ENCODE measurements at regions not wholly inside any gene's neighbourhood (a gene's known extent, or its start where the extent isn't known, plus 50 kb on each side); places are given as distances from the start of the nearest gene placed in this dataset.
"Not testable (repeated sequence)": the region's sequence is repeated elsewhere in the genome, so short reads cannot be mapped to it uniquely, and the experiment has no call there.

DNA sequence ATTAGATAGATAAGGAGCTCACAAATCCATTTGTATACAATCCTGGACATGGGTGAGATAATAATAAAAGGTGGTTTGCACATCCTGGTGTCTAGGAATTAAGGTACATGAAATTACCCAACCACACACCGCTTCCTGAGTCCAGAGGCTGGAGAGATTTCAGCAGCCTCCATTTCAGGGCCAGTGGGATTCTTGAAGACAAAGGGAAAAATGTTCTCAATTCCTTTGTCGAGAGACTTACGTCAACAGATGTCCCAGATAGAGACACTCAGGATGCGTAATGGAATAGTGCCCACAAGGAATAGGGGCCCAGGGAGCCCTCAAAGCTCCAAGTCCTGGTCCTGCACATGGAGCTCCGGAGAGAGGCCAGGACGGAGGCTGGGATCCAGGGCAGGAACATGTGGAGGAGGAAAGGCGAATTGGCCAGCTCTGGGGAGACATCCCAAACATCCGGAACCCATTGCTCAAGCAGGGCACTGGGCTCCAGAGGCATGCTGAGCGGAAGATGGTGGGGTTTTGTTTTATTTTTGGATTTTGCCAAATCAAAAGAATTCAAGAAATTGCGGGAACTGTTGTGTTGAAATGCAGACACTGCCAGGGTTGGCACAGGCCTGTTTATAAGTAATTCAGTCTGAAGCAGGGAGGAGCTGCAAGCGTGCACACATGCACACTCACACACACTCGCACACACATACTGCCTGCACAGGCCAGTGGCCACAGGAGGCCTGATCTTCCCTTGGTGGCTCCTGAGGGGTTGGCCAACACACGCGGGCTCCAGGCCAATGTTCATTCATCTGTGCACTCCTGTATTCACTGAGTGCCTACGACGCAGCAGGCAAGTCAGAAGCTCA is 97.2 kb downstream of the NOG start:
- DNase-seq (ENCODE audit: extremely low read depth, low read depth, low spot score), result no peak

- DNase-seq (ENCODE audit: extremely low read depth, low read depth, low spot score), result no peak
These were observed 101.3 kb downstream of the NOG start for GRCh38 chr17:56694825-56695224.

- no peak for DNase-seq (ENCODE audit: extremely low read depth, low read depth, low spot score)
These were observed 103.7 kb downstream of the NOG start for GRCh38 chr17:56697190-56697589.

GRCh38 chr17:56699186-56699894 is 105.8 kb downstream of the NOG start:
- DNase-seq (ENCODE audit: extremely low read depth, low read depth, low spot score), result peak; percentile 76

- no peak for DNase-seq (ENCODE audit: extremely low read depth, low read depth, low spot score)
These were observed 107.5 kb downstream of the NOG start for GRCh38 chr17:56700919-56701420.

DNA sequence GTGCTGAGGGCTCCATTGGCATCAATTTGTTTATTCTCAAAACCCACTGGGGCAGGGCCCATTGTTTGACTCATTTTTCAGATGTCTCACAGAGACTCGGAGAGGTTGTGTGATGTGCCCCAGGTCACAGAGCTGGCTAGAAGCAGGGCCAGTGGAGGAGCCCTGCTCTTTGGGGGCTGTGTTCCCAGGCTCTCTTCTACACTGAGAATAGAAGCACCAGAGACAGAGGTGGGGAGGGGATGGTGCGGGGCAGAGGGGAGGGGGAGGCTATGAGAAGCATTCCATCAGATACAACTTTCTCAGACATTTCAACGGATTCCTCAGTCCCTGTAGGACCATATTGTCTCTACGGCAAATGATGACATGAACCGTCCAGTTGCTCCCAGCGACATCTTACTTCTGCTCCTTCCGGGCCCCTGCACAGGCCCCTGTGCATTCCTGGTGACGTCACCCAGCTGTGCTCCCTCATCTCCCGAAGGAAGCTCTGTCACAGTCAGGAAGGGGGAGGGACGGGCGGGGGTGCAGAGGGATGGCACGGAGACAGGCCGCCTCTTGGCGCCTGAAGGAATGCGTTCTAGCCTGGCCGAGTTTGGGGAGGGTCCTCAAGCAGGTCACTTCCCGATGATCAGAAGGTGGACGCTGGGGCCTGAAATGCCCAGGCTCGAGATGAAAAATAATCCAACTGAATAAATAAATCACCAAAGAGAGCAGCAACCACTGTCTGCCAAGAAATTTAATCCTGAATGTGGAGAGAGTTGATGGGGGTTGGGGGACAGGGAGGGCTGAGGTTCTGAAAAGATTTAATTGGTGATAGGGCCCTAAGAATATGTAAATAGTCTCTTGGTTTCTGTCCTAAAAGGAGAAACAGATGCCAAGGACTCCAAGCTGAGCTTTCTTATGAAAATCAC is 114.1 kb downstream of the NOG start:
- no peak for DNase-seq (ENCODE audit: extremely low read depth, low read depth, low spot score)

- DNase-seq (ENCODE audit: extremely low read depth, low read depth, low spot score), result no peak
These were observed 114.7 kb downstream of the NOG start for GRCh38 chr17:56708220-56708558.

GRCh38 chr17:56708670-56709410 is 115.3 kb downstream of the NOG start:
- DNase-seq (ENCODE audit: extremely low read depth, low read depth, low spot score), result no peak

DNA sequence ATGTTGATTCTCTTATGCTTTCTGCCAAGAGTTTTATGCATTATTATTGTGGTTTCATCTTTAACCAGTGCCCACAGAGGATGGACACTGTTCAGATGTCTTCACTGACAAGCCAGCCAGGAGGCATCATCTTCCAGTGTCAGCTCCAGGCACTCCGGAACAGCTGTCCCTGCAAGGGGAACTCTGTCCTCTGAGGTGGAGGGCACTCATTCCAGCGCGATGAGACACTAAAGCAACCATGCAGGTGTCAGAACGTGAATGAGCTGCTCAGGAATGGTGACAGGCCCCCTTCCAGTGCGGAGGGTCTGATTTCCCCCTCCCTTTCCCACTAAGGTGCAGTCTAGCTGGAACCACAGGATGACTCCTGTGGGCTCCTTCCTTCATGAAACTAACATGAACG is 117.5 kb downstream of the NOG start:
- no peak for DNase-seq (ENCODE audit: extremely low read depth, low read depth, low spot score)

GRCh38 chr17:56715613-56716357 is 117.9 kb downstream of the C17orf67 start:
- peak; percentile 57 for DNase-seq (ENCODE audit: extremely low read depth, low read depth, low spot score)

DNA sequence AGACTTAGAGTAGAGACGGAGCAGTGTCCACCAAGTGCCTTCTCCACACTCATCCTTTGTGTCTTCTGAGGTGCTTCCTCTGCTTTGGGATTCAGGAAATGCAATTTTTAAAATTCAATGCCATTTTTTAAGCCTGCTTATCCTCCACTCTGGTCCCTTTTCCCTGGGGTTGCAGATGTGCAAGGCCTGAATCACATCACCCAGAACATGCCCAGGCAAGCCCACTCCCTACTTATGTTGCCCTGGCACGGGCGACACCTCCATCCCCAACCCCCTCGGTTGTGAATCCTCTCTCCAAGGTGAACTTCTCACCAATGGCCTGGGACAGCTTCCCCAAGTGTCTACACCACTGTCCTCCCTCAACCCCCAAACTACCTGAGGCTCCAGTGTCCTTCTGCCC is 116.2 kb downstream of the C17orf67 start:
- DNase-seq (ENCODE audit: extremely low read depth, low read depth, low spot score), result no peak

GRCh38 chr17:56718515-56718914 is 115.2 kb downstream of the C17orf67 start:
- DNase-seq (ENCODE audit: extremely low read depth, low read depth, low spot score), result no peak

DNA sequence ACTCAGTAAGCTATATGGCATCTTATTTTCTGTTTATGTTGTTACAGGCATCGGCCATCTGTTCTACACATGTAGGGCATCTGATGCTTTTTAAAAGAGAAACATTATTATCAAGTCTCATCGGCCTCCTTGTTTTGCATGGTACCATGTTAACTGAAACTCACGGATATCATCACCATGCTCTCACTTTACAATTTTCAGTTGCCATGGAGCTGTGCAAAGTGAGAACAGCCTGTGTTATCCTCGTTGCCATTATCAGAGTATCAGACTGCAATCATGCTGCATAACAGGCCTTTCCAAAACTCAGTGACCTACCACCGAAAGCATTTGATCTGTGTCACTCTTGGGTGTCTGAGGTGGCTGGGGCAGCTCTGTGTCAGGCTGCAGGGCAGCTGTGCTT is 110.3 kb downstream of the C17orf67 start:
- DNase-seq (ENCODE audit: extremely low read depth, low read depth, low spot score), result no peak

- no peak for DNase-seq (ENCODE audit: extremely low read depth, low read depth, low spot score)
These were observed 109.1 kb downstream of the C17orf67 start for GRCh38 chr17:56724664-56725063.

GRCh38 chr17:56725144-56725543 is 108.6 kb downstream of the C17orf67 start:
- DNase-seq (ENCODE audit: extremely low read depth, low read depth, low spot score), result no peak

GRCh38 chr17:56727876-56728617 is 105.7 kb downstream of the C17orf67 start:
- DNase-seq (ENCODE audit: extremely low read depth, low read depth, low spot score), result no peak

DNA sequence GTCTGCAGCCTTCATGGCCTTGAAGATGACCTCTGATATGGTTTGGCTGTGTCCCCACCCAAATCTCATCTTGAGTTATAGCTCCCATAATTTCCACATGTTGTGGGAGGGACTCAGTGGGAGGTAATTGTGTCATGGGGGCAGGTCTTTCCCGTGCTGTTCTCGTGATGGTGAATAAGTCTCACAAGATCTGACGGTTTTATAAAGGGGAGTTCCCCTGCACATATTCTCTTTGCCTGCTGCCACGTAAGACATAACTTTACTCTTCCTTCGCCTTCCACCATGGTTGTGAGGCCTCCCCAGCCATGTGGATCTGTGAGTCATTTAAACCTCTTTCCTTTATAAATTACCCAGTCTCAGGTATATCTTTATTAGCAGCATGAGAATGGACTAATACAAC is 102.6 kb downstream of the C17orf67 start:
- DNase-seq (ENCODE audit: extremely low read depth, low read depth, low spot score), result not testable (repeated sequence)

DNA sequence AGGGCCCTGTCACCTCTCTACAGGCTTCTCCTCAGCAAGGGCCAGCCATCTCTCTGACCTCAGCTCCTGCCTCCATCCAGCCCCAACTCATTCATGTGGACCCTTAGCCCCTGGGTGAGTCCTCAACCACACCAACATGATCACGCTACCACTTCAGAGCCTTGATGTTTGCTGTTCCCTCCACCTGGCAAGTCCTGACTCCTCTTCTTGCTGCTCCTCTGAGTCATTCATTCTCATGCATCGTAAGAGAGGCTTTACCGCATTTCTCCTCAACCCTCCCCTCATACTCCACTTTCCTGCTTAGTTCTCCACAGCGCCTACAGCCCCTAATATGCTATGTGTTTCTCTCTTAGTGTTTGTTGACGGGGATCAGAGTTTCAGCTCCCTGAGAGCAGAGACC is 99.9 kb downstream of the C17orf67 start:
- DNase-seq (ENCODE audit: extremely low read depth, low read depth, low spot score), result no peak

DNA sequence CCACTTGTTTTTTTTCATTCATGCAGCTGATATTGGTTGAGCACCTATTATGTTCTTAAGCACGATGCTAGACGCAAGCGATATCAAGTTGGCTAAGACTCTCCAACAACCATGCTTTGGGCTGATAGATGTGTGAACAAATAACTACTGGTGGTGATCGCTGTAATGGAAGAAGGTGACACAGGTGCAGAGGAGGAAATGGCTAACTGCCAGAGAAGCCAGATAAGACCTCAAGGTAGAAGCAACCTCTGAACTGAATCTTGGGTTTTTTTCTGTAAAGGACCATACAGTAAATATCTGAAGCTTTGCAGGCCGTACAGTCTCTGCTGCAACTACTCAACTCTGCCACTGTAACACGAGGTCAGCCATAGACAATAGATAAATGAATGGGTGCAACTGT is 97.9 kb downstream of the C17orf67 start:
- no peak for DNase-seq (ENCODE audit: extremely low read depth, low read depth, low spot score)
